Activated CD4-positive, alpha-beta T cell treated with anti-CD3 and anti-CD28 coated beads, Interleukin-2, Interleukin-4, amounts not matched to agents 100 ng/mL and 50 ng/mL, durations not matched to agents 16 hours and 8 hours (primary cell): ENCODE measurements at regions not wholly inside any gene's neighbourhood (a gene's known extent, or its start where the extent isn't known, plus 50 kb on each side); places are given as distances from the start of the nearest gene placed in this dataset.

Experiments used
- DNase-seq: peaks from one replicate; pipeline ENCODE4 v3.0.0-alpha.2; 2020; ENCODE audit warnings: low spot score

DNA sequence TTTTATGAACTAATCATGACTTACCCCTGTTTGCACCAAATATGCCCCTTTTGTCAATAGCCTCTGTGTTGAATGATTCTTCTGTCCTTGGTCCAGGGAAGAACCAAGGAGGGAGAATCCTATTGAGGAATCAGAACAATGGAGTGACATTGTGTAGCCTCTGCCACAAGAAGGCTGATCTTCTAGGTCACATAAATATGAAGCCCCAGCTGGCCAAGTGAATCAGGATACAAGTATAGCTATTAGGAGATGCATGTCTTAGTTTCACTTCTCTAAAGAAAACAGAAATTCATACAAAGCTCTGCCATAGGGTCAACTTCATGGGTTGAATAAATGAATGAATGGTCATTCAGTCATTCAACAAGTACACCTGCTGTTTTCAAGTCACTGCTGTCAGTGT, 118.2 kb upstream of the BLID start:
- no peak for DNase-seq

DNA sequence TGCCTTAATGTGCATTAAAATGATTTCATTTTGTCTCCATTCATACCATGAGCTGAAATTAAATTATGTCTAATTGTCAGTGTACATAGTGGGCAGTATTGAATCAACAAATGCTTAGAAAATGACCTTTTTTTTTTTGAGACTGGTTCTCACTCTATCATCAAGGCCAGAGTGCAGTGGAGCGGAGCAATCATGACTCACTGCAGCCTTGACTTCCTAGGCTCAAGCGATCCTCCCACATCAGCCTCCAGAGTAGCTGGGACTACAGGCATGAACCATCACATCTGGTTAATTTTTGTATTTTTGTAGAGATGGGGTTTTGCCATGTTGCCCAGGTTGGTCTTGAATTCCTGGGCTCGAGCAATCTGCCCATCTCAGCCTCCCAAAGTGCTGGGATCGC, 117.0 kb upstream of the BLID start:
- DNase-seq, result no peak

DNA sequence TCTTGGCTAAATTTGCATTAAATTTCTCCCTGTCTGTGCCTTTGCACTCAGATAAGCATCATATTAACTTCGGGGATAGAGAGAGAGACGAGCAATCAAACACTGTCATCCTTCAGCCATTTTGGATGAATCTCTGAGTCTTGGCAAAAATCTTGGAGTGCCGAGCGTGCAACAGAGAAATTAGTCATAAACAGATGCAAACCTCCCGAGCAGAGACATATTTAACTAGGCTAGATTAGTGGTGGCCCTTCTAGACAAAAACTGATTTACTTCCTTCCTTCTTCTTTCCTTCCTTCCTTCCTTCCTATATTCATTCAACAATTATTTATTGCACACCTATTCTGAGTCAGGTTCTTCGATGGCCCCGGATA, 114.4 kb upstream of the BLID start:
- DNase-seq, result no peak

DNA sequence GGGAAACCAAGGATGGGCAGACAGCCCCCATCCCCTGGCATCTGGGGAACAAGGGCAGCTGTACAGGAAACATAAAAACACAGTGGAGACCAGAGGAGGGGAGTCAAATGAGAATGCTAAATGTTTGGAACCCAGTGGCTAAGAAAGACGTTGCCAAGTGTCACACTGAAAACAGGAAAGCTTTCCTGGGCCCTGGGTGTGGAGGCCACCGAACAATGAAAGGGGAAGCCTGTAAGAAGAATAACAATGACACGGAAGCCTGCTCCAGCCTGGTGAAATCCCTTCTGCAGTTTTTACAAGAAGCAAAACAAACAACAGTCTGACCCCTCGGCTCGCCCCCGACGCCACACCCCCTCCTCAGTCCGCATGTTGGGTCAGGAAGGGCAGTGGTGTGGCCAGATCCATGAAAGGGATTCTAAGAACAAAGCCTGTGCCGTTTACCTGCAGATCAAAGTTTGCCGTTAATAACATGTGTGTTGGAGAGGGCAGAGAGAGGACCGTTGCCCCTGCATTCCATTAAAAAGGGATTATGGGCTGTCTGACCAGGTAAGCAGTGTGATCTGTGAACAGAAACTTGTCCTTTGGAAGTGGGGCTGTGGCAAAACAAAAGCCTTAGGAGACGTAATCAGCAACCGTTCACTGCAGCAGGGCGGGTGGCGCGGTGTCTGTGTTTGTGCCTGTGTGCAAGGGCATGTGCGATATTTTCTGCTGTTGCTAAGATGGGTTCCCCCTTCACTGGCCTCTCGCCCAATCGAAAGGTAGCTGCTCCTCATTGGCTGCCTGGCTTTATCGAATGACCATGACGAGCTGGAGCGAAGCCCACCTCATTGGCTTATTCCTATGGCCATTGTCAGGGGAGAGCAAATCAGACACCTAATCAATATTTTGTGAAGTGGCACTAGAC, 113.7 kb upstream of the BLID start:
- DNase-seq, result no peak

DNA sequence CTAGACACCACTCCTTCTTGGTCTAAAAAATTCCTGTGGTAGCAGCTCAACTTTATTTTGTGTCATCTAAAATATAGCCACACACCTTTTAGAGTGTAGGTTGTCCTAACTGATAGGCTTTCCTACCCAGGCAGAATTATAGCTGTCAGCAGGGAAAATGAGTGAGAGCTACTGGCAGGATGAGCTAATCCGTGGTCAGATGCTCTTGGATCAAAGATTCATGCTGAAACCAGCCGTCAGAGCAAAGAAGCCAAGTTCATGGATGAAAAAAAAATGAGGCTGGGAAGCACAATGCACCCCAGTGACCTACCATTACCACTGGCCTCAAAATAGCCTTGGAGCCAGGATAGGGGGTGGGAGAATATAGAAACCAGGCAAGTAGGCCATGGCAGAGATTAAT, 113.1 kb upstream of the BLID start:
- DNase-seq, result no peak

DNA sequence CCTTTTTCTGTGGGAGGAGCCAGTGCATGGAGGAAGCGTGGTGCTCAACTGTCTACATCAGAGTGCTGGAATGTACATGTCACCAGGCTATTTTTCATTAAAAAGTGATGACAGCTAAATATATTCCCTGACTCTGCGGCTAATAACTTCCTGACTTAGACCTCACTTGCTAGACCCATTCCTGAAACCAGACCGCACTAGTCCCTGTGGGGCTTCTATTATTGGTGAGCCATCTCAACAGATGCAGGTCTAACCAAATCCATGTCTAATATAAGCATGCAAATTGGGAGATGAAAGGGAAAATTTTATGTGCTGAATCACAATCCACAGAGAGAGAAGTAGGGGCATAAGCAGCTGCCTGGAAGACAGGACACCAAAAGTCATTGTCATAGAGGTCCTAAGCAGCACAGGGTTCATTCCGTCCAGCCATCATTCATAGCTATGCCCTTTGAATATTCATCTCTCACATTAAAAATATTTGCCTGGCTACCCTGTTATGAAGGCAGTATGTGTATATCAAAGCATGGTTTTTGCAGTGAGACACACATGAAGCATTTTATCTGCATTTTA, 110.9 kb upstream of the BLID start:
- no peak for DNase-seq

DNA sequence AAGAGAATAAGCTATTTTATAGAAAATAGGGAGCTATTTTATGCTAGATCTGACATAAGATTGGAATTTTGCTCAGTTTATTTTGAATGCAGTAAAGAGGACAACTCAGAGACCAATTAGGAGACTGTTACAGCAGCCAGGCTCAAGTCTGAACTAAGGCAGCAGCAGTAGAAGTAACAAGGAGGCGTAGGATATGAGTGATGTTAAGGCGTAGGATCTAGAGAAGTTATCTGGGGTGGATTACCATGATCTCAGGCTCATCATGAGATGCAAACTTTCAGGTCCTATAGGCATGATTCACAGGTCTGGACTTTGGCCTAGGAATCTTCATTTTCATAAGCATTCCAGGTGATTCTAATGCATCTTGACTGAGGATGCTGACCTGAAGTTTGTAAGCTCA, 108.9 kb upstream of the BLID start:
- DNase-seq, result no peak

DNA sequence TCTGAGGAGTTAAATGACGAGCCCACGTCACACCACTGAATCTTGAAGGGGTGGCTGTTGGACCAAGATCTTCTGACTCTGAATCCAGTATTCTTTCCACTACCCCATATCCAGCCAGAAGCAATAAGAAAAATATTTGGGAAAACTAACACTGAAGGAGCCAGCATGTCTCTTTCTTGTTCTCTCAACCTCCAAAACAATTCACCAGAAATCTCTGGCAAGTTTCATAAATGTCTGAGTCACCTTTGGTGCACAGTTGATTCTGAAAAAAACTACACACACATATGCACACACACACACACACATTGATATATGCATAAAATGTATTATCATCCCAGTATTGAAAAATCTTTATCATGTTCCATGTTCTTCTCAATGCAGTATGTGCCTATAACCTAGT, 104.3 kb upstream of the BLID start:
- no peak for DNase-seq

DNA sequence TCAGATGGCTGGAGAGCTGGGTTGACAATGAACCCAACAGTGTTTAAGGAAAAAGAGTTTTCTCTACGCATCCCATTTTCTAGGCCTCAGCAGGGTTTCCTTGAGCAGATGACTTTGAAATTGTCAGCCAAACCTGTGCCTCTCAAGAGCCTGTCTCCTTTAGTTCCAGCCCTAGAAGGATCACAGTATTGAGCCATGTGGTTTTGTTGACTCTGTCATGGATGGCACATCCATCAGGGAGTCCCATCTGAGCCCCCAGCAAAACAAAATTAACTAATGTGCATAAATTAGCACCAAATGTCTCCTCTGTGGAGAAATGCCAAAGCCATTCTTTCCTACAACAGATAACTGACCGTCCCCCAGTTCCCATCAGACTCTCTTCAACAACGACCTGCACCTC, 103.8 kb upstream of the BLID start:
- no peak for DNase-seq

DNA sequence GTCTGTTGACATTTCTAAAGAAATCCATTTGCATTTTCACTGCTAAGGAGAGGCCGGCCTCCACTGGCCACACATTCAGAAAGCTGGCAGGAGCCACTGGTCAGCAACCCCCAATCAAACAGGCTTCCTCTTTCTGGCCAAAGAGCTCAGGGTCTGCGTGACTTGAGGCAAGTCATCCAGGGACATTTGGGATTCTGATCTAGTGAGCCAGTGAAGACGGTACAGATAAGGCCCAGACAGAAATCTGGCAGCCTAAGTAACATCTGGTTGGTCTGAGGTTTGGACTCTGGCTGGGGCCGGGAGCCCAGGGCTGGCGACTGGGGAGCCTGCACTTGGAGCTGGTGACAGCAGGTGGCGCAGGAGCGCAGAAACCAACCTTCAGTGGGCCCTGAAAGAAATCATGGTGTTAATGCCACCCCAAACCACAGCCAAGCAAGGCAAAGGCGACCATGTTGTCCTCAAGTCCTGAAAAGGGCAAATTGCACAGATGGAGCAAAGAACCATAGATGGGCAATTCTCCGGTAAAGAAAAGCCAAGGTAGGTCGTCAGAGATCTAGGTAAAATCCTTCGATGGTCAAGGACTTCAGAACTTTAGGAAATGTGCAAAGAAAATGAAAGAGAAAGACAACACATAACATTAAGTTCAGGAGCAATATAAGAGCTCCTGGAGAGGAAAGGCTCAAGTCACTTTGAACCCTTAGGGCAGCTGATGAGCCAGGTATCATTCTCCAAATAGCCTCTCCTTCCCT, 99.4 kb upstream of the BLID start:
- DNase-seq, result peak; percentile 47

DNA sequence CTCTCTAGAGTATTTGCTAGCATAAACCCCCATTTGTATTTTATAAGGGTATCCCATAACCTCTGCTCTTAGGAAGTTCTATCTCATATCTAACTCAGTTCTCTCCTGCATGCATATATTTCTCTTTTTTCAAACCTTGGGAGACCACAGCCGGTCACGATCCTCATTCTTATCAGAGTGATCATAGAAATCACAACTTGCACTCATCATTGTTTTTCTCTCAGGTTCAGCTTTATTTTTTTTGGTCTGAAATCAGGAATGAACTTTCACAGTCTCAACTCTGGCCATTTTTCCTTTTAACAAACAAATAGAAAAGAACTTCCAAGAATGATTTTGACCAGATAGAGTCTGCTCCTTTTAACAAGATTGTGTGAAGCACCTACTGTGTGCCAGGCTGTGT, 98.6 kb upstream of the BLID start:
- DNase-seq, result no peak

DNA sequence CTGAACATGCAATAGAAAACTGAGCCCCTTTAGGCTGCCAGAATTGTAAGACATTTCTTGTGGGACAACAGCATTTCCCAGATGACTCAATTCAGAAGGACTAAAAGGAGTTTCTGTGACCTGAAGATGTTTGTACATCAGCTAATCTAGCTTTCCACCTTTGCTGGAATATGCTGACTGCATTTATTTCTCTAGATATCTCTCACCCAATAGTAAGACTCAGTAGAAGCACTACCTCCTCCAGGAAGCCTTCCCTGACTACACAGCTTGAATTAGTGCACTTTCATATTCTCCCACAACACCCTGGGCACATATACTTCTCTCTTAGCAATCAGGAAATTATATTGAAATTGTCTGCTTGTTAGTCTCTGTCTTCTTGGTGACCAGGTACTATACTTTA, 98.1 kb upstream of the BLID start:
- no peak for DNase-seq

DNA sequence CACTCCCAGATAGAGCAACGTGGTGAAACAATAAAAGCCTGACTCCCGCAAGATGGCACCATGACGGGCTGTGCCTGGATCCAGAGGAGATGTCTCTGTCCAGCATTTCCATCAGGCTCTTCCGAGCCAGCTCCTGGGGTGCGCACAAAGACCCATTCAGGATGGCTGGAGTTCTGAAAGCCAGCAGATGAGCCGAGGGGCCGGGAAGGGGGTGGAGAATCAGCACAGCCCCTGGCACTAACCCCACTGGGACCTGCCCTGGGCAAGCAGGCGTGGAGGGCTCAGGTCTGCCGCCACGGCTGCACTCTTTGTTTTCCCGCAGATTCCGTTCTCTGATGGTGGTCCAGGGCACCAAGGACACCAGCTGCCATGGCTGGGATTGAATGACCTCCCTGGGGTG, 97.2 kb upstream of the BLID start:
- no peak for DNase-seq

DNA sequence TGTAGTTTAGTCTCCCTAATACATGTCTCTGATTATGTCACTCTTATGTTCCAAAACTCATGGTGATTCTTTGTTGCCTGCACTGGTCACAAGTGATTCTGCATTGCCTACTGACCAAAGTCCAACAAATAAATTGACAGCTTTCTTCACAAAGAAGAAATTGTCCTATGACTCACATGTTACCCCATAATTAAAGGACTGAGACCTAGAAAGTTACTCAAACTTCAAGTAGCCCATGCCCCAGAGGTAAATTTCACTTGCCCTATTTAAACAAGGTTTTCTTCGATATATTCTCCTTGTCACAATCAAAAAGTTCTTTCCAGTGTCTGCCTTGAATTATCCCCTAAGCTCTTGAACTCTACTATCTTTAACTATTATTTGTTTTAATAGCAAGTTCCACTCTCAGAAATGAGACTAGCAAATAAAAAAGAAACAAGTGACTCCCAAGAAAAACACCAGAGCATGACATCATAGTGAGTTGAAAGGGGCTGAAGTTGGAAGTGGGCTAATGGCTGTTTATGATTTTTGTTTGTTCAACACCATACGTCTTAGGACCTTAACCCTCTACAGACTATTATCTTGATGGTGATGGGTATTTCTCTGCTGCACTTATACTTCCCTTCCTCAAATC, 94.5 kb upstream of the BLID start:
- DNase-seq, result no peak

DNA sequence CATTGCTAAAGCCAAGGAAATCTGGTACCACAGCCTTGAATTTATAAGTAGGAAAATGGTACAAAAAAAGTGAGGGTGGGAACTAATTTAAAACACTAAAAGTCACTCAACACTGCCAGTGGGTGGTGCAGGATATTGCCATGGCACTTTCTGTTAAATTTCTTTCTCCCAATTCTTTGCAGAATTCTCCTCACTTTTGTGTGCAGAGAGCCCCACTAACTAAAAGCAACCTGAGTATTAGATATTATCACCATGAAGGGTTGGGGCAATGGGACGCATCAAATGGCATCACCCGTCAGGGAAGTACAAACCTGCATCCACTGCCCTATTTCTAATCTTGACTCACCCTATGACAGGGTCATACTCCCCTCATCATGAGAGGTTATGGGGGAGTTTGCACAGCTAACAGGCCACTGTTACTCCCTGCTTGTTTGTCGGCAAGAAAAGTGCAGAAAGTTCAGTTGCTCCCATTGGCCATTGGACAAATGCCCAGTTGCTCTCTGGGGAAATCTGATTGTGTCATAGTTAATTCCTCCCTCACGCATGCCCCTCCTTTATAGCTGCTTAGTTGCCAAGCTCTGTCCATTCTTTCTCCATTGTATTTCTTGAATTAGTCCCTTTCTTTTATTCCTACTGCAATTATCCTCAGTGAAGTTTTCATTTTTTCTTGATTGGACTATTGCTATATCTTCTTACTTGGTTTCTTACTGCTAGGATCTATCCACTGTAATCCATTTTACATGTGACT, 93.8 kb upstream of the BLID start:
- DNase-seq, result no peak

DNA sequence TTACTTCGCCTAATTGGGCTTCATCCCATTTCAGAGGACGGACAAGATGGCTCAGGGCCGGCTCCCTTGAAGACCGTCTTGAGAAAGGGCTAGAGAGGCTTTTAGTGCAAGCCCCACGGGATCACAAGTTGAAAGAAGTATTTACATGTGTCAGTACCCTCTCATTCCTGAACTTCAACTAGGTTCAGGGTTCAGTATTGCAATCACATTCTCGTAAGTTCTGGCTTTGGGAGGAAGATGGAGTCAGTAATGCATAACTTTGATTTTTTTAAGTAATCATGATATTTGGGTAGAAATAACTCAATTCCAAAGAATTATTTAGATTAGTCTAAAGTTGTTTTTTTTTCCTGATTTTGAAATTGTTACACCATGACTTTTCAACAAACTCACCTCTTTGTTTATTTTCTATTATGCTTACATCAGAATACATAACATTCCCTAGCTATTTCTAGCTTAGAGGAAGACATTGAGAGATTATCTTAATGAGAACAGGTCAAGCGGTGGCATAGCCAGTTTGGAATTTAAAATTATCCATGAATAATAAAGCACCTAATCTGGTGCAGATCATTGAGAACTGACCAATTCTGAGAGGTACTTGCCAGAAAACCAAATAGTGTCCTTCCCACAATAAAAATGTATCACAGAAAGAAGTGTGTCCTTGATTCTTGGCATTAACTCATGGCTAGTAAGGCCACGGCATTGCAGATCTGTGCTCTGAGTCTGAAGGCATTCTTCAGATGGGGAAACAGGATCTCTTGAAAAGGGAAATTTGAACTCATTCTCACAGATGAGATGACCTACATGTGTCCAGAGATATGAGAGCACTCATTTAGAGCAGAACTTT, 92.1 kb upstream of the BLID start:
- DNase-seq, result no peak

DNA sequence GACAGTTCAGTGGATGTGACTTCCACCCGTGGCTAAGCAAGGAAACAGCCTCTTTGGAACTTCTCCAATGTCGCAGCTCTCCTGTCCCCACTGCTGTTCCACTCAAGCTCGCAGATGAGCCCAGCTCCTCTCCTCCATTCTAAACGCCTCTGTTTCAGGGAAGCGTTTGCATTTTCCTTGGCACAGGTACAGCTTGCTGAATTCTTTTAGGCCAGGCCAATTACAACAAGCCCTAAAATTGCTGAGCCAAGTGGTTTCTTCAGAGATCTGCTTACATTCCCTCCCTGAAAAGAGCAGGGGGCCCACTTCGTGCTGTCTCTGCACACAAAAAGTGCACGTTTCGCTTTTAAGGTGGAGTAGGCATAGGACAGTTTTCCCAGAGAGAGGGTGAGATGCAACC, 91.5 kb upstream of the BLID start:
- DNase-seq, result no peak

DNA sequence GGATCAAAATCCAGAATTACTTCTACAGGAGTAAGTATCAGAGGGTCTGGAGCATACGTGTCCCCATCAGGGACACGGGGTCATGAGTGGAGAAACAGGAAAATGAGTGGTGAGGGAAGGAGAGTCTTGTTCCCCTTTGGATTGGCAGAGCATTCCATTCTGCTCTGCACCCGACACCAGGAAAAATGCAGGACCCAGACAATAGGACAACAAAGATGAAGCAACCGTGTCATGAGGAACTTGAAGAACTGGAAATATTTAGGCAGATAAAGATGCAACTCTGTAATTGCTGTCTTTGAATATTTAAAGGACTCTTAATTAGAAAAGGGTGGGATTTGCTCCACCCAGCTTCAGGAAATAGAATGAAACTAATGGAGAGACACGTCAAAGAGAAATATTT, 89.0 kb upstream of the BLID start:
- no peak for DNase-seq

DNA sequence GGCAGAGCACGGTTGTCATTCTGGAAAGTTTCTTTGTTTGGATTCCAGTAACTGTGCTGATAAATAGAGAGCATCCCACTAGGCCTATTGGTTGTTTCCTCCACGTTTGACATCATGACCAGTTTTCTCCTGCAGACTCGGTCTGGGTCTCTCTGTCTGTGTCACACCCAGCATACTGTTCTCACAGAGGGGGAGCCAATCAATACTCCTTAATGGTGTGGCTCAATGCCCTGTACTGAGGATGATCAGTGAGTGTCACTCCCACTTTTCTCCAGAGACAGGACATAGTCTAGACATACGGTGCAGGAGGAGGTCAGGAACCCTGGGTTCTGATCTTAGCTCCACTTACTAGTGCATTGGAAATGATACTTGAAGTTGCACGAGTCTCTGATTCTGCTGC, 88.2 kb upstream of the BLID start:
- DNase-seq, result no peak

DNA sequence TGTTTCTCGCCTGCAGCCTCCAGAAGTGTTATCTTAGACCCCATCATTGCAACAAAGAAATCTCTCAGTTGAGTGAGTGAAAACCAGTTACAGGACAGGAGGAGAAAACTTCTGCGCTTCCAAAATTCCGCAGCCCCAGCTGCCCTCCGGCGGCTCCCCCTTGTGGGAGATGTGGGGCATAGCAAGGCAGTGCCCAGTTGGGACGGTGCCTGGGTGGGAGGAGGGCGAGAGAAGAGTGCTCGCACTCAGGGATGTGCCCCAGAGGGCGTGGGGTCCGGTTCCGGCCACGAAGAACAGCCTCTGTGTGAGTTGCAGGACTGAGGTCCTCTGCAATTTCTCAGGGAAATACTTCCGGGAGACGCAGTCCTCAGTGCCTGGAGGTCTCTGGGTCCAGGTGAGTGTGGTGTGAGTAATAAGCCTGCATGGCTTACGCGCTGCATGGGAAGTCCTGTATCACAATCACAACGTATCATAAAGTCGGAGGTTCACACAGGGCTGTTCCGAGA, 87.0 kb upstream of the BLID start:
- DNase-seq, result peak; percentile 42
